Endothelial cell of umbilical vein (primary cell): ENCODE measurements at regions not wholly inside any gene's neighbourhood (a gene's known extent, or its start where the extent isn't known, plus 50 kb on each side); places are given as distances from the start of the nearest gene placed in this dataset.

Experiments
- BruUV-seq: library from RNA; stranded (reverse); fragments of 400-500 nt; replicated peaks from 2 replicates; lab custom pipeline; 2021; lab: Mats Ljungman, UMichigan
- CTCF ChIA-PET: fragments of 300-600, 350-600 bp; sonication (Branson Sonifier 250); formaldehyde crosslinking; loops from one replicate; lab custom pipeline; 2021; ENCODE audit warnings: antibody characterized with exemption, inconsistent platforms; lab: Charles Lee
- POLR2A ChIA-PET: fragments of 300-600, 350-600 bp; sonication (Branson Sonifier 250); formaldehyde crosslinking; loops from one replicate; lab custom pipeline; 2021; ENCODE audit warnings: antibody characterized with exemption, inconsistent platforms; lab: Charles Lee
- DNase-seq: peaks from one replicate; pipeline ENCODE4 v3.0.0-alpha.2; 2011; ENCODE audit warnings: low read depth, low spot score
- FAIRE-seq: peaks from 2 replicates; lab custom pipeline; 2011; peaks lifted over from hg19 to GRCh38; lab: Jason Lieb, UNC
- H2AFZ ChIP-seq: 2 replicates; pipeline ENCODE4 v1.6.0; 2012; ENCODE audit warnings: low read depth, low read length, control low read depth, inconsistent platforms
- H3K27ac ChIP-seq: 2 replicates; pipeline ENCODE4 v1.5.1; 2011; ENCODE audit warnings: low read depth, mild to moderate bottlenecking, control low read depth, low read length, moderate library complexity; ENCODE audit not compliant: insufficient read depth
- H3K27me3 ChIP-seq, 2 experiments: 2 replicates each; pipeline versions ENCODE4 v1.6.0 to v1.6.1; 2011; ENCODE audit warnings: low read length in 2 of 2, mixed read lengths in 1 of 2; ENCODE audit not compliant: control insufficient read depth in 2 of 2, insufficient read depth in 2 of 2
- H3K36me3 ChIP-seq, 2 experiments: 2 replicates in 1 of 2; 3 replicates in 1 of 2; pipeline ENCODE4 v1.5.1; 2011; ENCODE audit warnings: low read length in 2 of 2, mild to moderate bottlenecking in 1 of 2, moderate library complexity in 1 of 2; ENCODE audit not compliant: control insufficient read depth in 2 of 2, insufficient read depth in 2 of 2; ENCODE audit errors: extremely low read depth in 1 of 2
- H3K4me1 ChIP-seq: 3 replicates; pipeline ENCODE4 v1.5.1; 2011; ENCODE audit warnings: mild to moderate bottlenecking, low read length; ENCODE audit not compliant: control insufficient read depth, insufficient read depth; ENCODE audit errors: extremely low read depth
- H3K4me2 ChIP-seq: 2 replicates; pipeline ENCODE4 v1.6.1; 2011; ENCODE audit warnings: low read length, control low read depth, mixed read lengths; ENCODE audit not compliant: insufficient read depth
- H3K4me3 ChIP-seq, 3 experiments: fragments of 200-600 bp in 1 of 3; sonication (generic), shearing (Covaris generic) in 1 of 3; replicated peaks in 1 of 3; 2 replicates each; pipeline ENCODE4 v1.5.1; 2011 to 2016; ENCODE audit warnings: control low read depth in 3 of 3, low read length in 3 of 3, mild to moderate bottlenecking in 2 of 3, inconsistent platforms in 1 of 3, low read depth in 1 of 3, moderate library complexity in 1 of 3; ENCODE audit not compliant: insufficient read depth in 1 of 3
- H3K79me2 ChIP-seq: 2 replicates; pipeline ENCODE4 v1.6.0; 2012; ENCODE audit warnings: low read length, inconsistent platforms; ENCODE audit not compliant: control insufficient read depth, insufficient read depth
- H3K9ac ChIP-seq: replicated peaks from 2 replicates; pipeline ENCODE3; 2011; ENCODE audit warnings: low read length, control low read depth; ENCODE audit not compliant: insufficient read depth; ENCODE audit errors: extremely low read depth
- H3K9me1 ChIP-seq: replicated peaks from 3 replicates; pipeline ENCODE4 v1.6.0; 2011; ENCODE audit warnings: mild to moderate bottlenecking, low read length; ENCODE audit not compliant: control insufficient read depth, insufficient read depth; ENCODE audit errors: extremely low read depth
- H3K9me3 ChIP-seq: replicated peaks from 2 replicates; pipeline ENCODE4 v1.5.1; 2012; ENCODE audit warnings: low read length, inconsistent platforms; ENCODE audit not compliant: control insufficient read depth, insufficient read depth
- H4K20me1 ChIP-seq: replicated peaks from 2 replicates; pipeline ENCODE3; 2011; ENCODE audit warnings: mild to moderate bottlenecking, low read length; ENCODE audit not compliant: control insufficient read depth, insufficient read depth; ENCODE audit errors: extremely low read depth
- CTCF ChIP-seq, 2 donors: IDR thresholded peaks; 1 replicate in 1 of 2; 2 replicates in 1 of 2; pipeline ENCODE4 v1.5.1; 2011; ENCODE audit warnings: low read length in 2 of 2, mild to moderate bottlenecking in 2 of 2, moderate library complexity in 2 of 2, control low read depth in 1 of 2, inconsistent platforms in 1 of 2, low read depth in 1 of 2; ENCODE audit not compliant: insufficient read depth in 1 of 2; ENCODE audit errors: extremely low read depth in 1 of 2
- GATA2 ChIP-seq: IDR thresholded peaks from 2 replicates; pipeline ENCODE4 v1.7.0; 2011; ENCODE audit warnings: low read depth, mild to moderate bottlenecking, moderate library complexity, mixed read lengths, low read length; ENCODE audit not compliant: insufficient read length, insufficient read depth
- POLR2A ChIP-seq: IDR thresholded peaks from 2 replicates; pipeline ENCODE4 v1.6.1; 2012; ENCODE audit warnings: low read depth, mild to moderate bottlenecking, control low read depth, low read length
- POLR2AphosphoS5 ChIP-seq: IDR thresholded peaks from 2 replicates; pipeline ENCODE4 v1.6.1; 2012; ENCODE audit warnings: low read depth, mild to moderate bottlenecking, control low read depth, low read length, moderate library complexity; ENCODE audit not compliant: insufficient read depth
- dilution Hi-C: fragments of 300-500 bp; cut with MboI; formaldehyde crosslinking; loops from one replicate; pipeline ENCODE4 v1.15.0; 2019; ENCODE audit warnings: low sequenced_read_pairs; ENCODE audit not compliant: extremely low pct_ligation_motif_present
- intact Hi-C: fragments of 100-400 bp; cut with micrococcal nuclease; formaldehyde crosslinking; loops from one replicate; pipeline ENCODE4 v1.10.0; 2022
- TF ChIP-seq, protein P1 (sequence below): IDR thresholded peaks from 2 replicates; pipeline ENCODE4 v1.6.1; 2011; ENCODE audit not compliant: insufficient read depth, insufficient read length

DNA sequence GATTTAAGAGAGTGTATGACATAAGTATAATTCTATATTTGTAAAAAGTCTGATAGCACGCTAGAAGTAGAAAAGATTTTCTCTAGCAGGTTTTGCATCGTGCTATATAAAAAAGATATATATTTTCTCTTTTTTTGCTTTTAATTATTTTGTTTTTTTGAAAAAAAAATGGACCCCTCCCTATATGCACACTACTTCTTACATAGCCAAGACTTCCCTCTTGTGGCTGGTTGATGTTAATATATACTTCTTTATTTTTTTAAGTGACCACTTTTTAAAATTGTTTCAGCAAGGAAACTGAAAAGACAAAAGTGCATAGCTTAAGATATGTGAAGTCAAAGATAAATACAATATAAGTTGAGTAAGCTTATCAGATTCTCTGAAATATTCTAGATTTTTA is 1202.8 kb downstream of the DIAPH3 start:
- no peaks in the 10 kb centered on the region for H3K4me1 ChIP-seq
- peak; percentile 33 for DNase-seq
- no TSS peak for BruUV-seq

GRCh38 chr13:58963321-58963720 is 1200.4 kb downstream of the DIAPH3 start:
- intact Hi-C loops = loop anchor here (5.0 kb wide), 1 partner anchor 714 kb away; no protein-coding TSS in a partner anchor
- FAIRE-seq = peak; percentile 55

More for the DNA sequence above, 1202.8 kb downstream of the DIAPH3 start:
- Histone ChIP-seq H3K4me2 (no peak overlapping the region), H3K27ac (no peak overlapping the region), H3K9me3 (no peaks in the 10 kb centered on the region), H2AFZ (no peak overlapping the region), H3K36me3 (no peaks in the 10 kb centered on the region), H3K4me3 (no peak overlapping the region), H3K79me2 (no peaks in the 10 kb centered on the region), H3K27me3 (no peaks in the 10 kb centered on the region), H3K9ac (no peak overlapping the region), H3K9me1 (no peaks in the 10 kb centered on the region), H4K20me1 (no peaks in the 10 kb centered on the region)
- no peak for FAIRE-seq
- TF ChIP-seq POLR2AphosphoS5 = no peak
- TF ChIP-seq CTCF (IDR thresholded peaks at IDR 0.05; ENCODE audit: extremely low read depth in 1 of 2, insufficient read depth in 1 of 2, low read depth in 1 of 2, low read length in 2 of 2) = peak in 1 of 2 donors; percentile 8
- ChIA-PET POLR2A (no interaction called here), CTCF (interaction anchor here (0.8 to 3.9 kb wide), 6 partner anchors 11 to 1341 kb away, joined by 3 to 34 read pairs (median 9); no protein-coding TSS in a partner anchor)
- intact Hi-C loops (loop anchor here (1.0 to 5.0 kb wide), 2 partner anchors 716 to 1334 kb away; no protein-coding TSS in a partner anchor), dilution Hi-C loops (no loop called here)

More at GRCh38 chr13:58963321-58963720, 1200.4 kb downstream of the DIAPH3 start:
- Histone ChIP-seq H3K9ac (no peak overlapping the region), H2AFZ (no peak overlapping the region), H4K20me1 (no peaks in the 10 kb centered on the region), H3K9me3 (no peaks in the 10 kb centered on the region), H3K27me3 (no peaks in the 10 kb centered on the region), H3K36me3 (no peaks in the 10 kb centered on the region), H3K9me1 (no peaks in the 10 kb centered on the region), H3K4me2 (no peak overlapping the region), H3K4me3 (no peak overlapping the region), H3K79me2 (no peaks in the 10 kb centered on the region), H3K27ac (no peak overlapping the region), H3K4me1 (no peaks in the 10 kb centered on the region)
- DNase-seq = peak; percentile 26
- CTCF ChIA-PET = interaction anchor here (3.3 to 3.9 kb wide), 2 partner anchors 1329 to 1339 kb away, joined by 14 to 30 read pairs; no protein-coding TSS in a partner anchor
- no TSS peak for BruUV-seq
- dilution Hi-C loops = no loop called here
- POLR2A ChIA-PET = no interaction called here
- TF ChIP-seq, protein P1, sequence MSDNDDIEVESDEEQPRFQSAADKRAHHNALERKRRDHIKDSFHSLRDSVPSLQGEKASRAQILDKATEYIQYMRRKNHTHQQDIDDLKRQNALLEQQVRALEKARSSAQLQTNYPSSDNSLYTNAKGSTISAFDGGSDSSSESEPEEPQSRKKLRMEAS = no peak
- TF ChIP-seq GATA2 = no peak
- no peak for TF ChIP-seq POLR2A
- TF ChIP-seq CTCF (IDR thresholded peaks at IDR 0.05; ENCODE audit: extremely low read depth in 1 of 2, insufficient read depth in 1 of 2, low read depth in 1 of 2, low read length in 2 of 2) = no peak
